SH-SY5Y (cell line): ENCODE measurements at regions not wholly inside any gene's neighbourhood (a gene's known extent, or its start where the extent isn't known, plus 50 kb on each side); places are given as distances from the start of the nearest gene placed in this dataset.

Source experiments
- GATA2 ChIP-seq: IDR thresholded peaks from 2 replicates; pipeline ENCODE4 v1.6.1; 2011; ENCODE audit warnings: mild to moderate bottlenecking, low read depth, low read length
- GATA3 ChIP-seq: IDR thresholded peaks from 2 replicates; pipeline ENCODE4 v1.6.1; 2011; ENCODE audit warnings: low read depth, mild to moderate bottlenecking, low read length, moderate library complexity

DNA sequence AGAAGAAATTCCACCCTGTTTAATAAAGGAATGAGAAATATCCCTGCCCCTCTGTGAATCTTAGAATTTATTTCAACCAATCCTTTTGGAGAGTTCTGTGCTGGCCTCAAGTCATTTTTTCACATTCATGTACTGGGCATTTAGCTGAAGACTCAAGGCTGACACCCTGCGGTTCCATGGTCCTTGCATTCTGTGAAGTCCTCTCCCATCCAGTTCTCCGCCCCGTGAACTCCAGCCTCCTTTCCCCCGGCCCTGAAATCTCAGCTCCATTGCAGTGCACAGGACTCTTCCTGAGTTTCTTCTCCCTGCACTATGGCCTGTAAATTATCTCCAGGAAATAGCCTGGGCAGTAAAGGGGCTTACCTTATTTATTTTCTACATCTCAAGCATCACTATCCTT lies 183.0 kb upstream of the KCND2 start:
- TF ChIP-seq GATA3: no peak
- no peak for TF ChIP-seq GATA2
